Activated CD4-positive, alpha-beta T cell treated with anti-CD3 and anti-CD28 coated beads, Interleukin-2, Interleukin-4, amounts not matched to agents 100 ng/mL and 50 ng/mL, durations not matched to agents 16 hours and 8 hours (primary cell): ENCODE measurements at regions not wholly inside any gene's neighbourhood (a gene's known extent, or its start where the extent isn't known, plus 50 kb on each side); places are given as distances from the start of the nearest gene placed in this dataset.

Source experiments
- DNase-seq: peaks from one replicate; pipeline ENCODE4 v3.0.0-alpha.2; 2020; ENCODE audit warnings: low spot score

- DNase-seq = peak; percentile 53
Measured at GRCh38 chr22:45096256-45096907, 67.3 kb upstream of the NUP50 start.

DNA sequence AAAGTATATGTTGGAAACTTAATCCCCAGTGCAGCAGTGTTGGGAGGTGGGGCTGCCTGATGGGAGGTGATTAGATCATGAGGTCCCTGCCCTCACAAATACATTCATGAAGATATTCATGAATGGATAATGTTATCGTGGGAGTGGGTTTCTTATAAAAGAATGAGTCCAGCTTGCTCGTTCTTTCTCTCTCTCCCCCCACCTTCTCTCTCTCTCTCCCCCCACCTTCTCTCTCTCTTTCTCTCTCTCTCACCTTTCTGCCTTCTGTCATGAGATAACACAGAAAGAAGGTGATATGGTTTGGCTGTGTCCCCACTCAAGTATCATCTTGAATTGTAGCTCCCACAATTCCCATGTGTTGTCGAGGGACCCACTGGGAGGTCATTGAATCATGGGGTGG, 66.7 kb upstream of the NUP50 start:
- DNase-seq = no peak

DNA sequence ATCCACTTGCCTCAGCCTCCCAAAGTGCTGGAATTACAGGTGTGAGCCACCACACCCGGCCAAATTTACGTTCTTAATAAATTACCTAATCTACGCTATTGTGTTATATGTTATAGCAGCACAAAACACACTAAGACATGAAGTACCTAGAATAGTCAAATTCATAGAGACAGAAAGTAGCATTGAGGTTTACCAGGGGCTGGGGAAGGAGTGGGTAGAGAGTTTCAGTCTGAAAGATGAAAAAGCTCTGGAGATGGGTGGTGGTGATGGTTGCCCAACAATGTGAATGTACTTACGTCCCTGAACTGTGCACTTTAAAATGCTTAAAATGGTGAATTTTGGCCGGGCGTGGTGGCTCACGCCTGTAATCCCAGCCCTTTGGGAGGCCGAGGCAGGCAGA, 65.7 kb upstream of the NUP50 start:
- no peak for DNase-seq

DNA sequence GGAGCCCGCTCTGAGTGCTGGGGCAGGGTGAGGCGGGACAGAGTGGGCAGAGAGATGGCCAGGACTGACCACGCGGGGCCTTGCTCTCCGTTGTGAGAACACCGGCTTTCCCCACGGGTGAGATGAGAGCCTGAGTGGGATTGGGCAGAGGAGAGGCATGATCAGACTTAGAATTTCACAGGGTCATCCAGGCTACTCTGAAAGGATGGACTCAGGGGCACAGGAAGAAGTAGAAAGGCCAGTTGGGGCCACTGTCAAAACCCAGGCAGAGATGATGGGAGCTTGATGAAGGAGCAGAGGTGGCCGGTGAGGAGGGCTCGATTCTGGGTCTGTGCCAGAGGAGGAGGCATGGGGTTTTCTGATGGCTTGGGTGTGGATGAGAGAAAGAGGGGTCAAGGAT, 63.8 kb upstream of the NUP50 start:
- DNase-seq = no peak

- DNase-seq = peak; percentile 24
Measured at GRCh38 chr22:45101515-45102227, 62.1 kb upstream of the NUP50 start.

DNA sequence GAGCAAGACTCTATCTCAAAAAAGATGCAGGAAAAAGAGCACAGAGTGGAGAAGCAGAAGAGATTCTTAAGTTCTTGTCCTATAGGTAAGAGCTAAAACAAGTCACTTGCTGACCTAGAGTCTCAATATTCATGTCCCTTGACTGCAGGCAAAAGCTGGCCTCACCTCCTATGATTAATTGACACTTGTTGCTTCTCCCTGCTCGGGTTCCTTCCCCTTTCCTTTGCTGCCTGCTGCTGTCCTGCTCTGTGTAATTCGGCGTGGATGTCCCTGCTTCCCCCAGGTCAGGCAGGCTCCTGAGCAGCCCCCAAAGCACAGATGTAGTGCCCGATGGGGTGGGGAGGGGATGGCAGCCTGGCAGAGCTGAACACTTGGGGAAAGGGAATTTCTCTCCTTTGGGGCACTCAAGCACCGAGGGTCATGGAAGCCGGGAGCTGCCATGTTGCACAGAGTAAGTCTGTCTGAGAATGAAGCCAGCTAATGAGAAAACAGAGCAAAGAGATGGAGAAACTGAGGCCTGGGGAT, 60.8 kb upstream of the NUP50 start:
- no peak for DNase-seq

DNA sequence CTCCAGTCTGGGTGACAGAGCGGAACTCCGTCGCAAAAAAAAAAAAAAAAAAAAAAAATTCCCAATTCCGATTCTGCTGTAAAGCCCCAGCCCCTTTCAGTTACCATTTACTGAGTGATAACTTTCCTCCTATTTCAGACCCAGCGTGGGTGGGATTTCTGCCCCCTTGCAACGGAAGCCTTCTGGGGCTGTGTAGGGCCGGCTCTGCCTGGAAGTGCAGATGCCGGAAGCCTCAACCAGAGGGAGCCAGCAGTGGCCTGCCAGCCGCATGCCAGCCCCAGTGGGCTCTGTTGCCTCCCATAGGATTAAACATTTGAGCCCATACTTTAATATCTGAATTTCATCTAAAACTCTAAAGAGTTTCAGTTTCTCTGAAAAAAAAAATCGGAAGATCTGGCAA, 60.0 kb upstream of the NUP50 start:
- no peak for DNase-seq

DNA sequence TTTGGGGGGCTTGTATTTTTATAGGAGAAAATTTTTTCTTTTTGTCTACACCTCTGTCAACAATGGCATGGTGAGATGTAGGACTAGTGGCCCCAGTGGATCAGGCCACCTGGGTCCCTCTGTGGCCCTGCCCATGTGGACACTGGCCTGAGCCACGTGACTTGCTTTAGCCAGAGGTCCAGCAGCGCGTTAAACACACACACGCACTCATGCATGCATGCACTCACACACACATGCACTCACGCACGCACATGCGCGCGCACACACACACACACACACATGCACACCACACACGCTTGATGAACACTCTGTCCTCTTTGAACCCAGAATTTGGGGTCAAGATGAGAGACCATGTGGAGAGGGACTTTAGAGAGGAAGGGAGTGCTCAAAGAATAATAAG, 59.4 kb upstream of the NUP50 start:
- no peak for DNase-seq

DNA sequence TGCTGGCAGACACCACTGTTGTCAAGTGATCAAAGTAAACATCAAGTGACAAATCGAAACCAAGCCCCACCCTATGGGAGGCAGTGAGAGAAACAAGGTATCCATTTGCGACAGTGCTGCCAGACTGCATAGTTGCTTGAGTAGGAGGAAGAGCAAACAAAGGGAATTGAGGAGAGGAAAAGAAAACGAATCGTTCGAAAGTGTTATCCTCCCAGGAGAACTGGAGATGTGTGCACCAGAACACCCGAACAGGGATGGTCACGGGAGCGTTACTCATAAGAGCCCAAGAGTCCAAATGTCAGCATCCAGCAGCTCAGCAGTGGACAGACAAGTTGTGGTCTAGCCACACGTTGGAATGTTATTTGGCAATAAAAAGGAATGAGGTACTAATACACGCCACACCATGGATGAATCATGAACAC, 58.4 kb upstream of the NUP50 start:
- DNase-seq = no peak

GRCh38 chr22:45107671-45108070, 56.1 kb upstream of the NUP50 start:
- DNase-seq = no peak

DNA sequence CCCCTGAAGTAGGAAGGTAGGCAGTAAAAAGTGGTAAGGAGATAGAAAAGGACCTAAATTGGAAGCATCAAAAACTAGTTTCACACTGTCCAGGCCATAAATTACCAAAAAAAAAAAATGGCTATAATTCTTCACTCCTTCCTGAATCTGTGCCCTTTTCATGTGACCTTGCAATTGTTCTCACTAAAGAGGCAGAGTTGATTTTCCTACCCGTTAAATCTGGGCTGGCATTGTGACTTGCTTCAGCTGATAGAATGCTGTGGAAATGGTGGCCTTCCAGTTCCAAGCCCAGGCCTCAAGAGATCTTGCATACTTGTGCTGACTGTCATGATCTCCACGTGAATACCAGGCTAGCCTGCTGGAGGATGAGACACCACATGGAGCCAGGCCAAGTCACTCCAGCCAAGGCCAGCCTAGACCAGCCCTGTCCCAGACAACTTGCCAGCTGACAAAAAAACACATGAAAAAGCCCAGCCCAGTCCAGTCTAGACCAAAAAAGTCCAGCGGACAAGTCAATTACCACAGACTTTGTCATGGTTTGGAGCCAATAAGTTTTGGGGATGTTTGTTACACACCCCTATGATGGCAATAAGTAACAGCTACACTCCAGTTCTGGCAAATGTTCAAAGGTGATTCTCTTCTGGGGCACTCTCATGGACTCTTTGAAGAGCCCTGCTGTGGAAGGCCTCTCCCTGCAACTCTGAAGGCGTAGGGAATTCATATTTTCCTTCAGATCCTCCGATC, 51.4 kb upstream of the NUP50 start:
- DNase-seq = no peak
